ENCODE measurements at regions not wholly inside any gene's neighbourhood (a gene's known extent, or its start where the extent isn't known, plus 50 kb on each side); places are given as distances from the start of the nearest gene placed in this dataset.

- no peak overlapping the region for H3K27ac Mint-ChIP-seq
- H3K4me1 Mint-ChIP-seq (ENCODE audit: low read depth): no peaks in the 10 kb centered on the region
- DNase-seq (ENCODE audit: low spot score): no peak
- no peaks in the 10 kb centered on the region for H3K27me3 Mint-ChIP-seq (ENCODE audit: low read depth)
- intact Hi-C loops (cut with micrococcal nuclease): loop anchor here (2.0 kb wide), 1 partner anchor 989 kb away; no protein-coding TSS in a partner anchor
- no peaks in the 10 kb centered on the region for H3K36me3 Mint-ChIP-seq (ENCODE audit: low read depth)
- H3K4me3 Mint-ChIP-seq (ENCODE audit: low read depth): no peak overlapping the region
- H3K9me3 Mint-ChIP-seq: no peaks in the 10 kb centered on the region
Observed at GRCh38 chr4:114383721-114384120, 214.9 kb upstream of the UGT8 start.

GRCh38 chr4:114384629-114385028 lies 214.0 kb upstream of the UGT8 start:
- H3K4me3 Mint-ChIP-seq (ENCODE audit: low read depth): no peak overlapping the region
- no peaks in the 10 kb centered on the region for H3K27me3 Mint-ChIP-seq (ENCODE audit: low read depth)
- H3K36me3 Mint-ChIP-seq (ENCODE audit: low read depth): no peaks in the 10 kb centered on the region
- H3K27ac Mint-ChIP-seq: no peak overlapping the region
- intact Hi-C loops (cut with micrococcal nuclease): loop anchor here (2.0 to 5.0 kb wide), 2 partner anchors 423 to 990 kb away; no protein-coding TSS in a partner anchor
- no peaks in the 10 kb centered on the region for H3K4me1 Mint-ChIP-seq (ENCODE audit: low read depth)
- DNase-seq (ENCODE audit: low spot score): no peak
- H3K9me3 Mint-ChIP-seq: no peaks in the 10 kb centered on the region

DNA sequence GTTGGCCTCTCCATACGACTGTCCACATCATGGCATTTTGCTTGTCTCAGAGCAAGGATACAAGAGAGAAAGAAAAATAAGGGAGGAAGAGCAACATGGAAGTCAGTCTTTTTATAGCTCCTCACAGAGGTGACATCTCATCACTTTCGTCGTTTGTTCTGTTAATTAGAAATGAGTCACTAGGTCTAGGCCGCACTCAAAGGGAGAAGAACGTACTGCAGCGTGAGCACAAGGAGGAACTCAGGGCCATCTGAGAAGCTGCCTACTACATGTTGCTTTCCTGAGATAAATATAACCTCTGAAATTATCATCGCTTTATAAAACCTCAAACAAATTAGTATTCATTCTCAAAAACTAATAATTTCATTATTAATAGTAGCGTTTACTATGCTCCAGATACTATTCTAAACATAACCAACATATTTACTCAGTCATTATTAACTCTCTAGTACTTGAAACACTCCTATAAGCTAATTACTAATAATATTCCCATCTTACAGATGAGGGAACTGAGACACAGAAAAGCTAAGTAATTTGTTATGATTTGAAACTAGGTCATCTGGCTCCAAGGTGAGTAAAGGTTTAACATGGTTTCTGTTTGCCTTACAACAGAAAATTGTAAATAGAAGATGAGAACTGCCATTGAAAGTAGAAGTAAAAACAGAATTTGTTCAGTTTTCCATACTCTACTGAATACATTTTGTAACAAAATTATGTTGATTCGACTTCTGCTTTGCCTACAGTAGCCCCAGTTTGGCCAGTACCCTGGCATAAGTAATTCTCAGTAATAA lies 213.2 kb upstream of the UGT8 start:
- DNase-seq (ENCODE audit: low spot score): no peak
- intact Hi-C loops (cut with micrococcal nuclease): loop anchor here (2.0 to 5.0 kb wide), 2 partner anchors 422 to 991 kb away; no protein-coding TSS in a partner anchor
- no peaks in the 10 kb centered on the region for H3K4me1 Mint-ChIP-seq (ENCODE audit: low read depth)
- H3K36me3 Mint-ChIP-seq (ENCODE audit: low read depth): no peaks in the 10 kb centered on the region
- H3K4me3 Mint-ChIP-seq (ENCODE audit: low read depth): no peak overlapping the region
- no peaks in the 10 kb centered on the region for H3K27me3 Mint-ChIP-seq (ENCODE audit: low read depth)
- H3K9me3 Mint-ChIP-seq: no peaks in the 10 kb centered on the region
- no peak overlapping the region for H3K27ac Mint-ChIP-seq

- H3K4me1 Mint-ChIP-seq (ENCODE audit: low read depth): no peaks in the 10 kb centered on the region
- intact Hi-C loops (cut with micrococcal nuclease): loop anchor here (2.0 to 5.0 kb wide), 3 partner anchors 272 to 421 kb away; no protein-coding TSS in a partner anchor
- peaks cover 3% of the 10 kb centered on the region for H3K27me3 Mint-ChIP-seq (ENCODE audit: low read depth)
- H3K36me3 Mint-ChIP-seq (ENCODE audit: low read depth): no peaks in the 10 kb centered on the region
- no peak overlapping the region for H3K27ac Mint-ChIP-seq
- no peak for DNase-seq (ENCODE audit: low spot score)
- no peaks in the 10 kb centered on the region for H3K9me3 Mint-ChIP-seq
- H3K4me3 Mint-ChIP-seq (ENCODE audit: low read depth): no peak overlapping the region
Observed at GRCh38 chr4:114386637-114387233, 211.9 kb upstream of the UGT8 start.

DNA sequence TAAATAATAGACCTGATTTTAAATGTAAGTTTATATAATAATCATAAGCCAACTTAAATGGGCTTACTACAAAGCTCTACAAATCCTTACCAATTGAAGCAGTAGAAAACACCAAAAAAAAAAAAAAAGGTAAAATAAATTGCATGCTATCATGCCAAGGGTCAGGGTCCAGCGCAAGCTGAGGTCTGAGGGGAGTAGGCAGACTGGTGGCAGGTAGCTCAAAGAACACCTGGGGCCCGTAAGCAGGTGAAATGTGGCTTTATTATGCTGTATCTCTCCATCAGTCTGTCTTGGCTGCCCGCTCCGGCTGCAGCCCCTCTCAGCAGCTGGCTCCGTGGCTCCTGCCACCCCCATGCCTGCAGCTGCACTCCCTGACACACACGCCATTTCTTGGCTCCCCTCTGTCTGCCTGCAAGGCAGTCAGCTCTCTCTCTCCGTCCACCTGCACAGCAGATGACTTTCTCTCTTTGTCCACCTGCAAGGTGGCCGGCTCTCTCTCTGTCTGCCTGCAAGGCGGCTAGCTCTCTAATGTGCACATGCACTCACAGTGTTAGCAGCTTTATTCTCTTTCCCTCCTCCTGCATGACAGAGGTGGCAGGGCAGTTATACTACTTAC lies 209.4 kb upstream of the UGT8 start:
- intact Hi-C loops (cut with micrococcal nuclease): loop anchor here (5.0 kb wide), 1 partner anchor 418 kb away; no protein-coding TSS in a partner anchor
- peaks cover 4% of the 10 kb centered on the region for H3K27me3 Mint-ChIP-seq (ENCODE audit: low read depth)
- H3K9me3 Mint-ChIP-seq: no peaks in the 10 kb centered on the region
- no peak for DNase-seq (ENCODE audit: low spot score)
- H3K36me3 Mint-ChIP-seq (ENCODE audit: low read depth): no peaks in the 10 kb centered on the region
- no peak overlapping the region for H3K4me3 Mint-ChIP-seq (ENCODE audit: low read depth)
- no peak overlapping the region for H3K27ac Mint-ChIP-seq
- H3K4me1 Mint-ChIP-seq (ENCODE audit: low read depth): no peaks in the 10 kb centered on the region

DNA sequence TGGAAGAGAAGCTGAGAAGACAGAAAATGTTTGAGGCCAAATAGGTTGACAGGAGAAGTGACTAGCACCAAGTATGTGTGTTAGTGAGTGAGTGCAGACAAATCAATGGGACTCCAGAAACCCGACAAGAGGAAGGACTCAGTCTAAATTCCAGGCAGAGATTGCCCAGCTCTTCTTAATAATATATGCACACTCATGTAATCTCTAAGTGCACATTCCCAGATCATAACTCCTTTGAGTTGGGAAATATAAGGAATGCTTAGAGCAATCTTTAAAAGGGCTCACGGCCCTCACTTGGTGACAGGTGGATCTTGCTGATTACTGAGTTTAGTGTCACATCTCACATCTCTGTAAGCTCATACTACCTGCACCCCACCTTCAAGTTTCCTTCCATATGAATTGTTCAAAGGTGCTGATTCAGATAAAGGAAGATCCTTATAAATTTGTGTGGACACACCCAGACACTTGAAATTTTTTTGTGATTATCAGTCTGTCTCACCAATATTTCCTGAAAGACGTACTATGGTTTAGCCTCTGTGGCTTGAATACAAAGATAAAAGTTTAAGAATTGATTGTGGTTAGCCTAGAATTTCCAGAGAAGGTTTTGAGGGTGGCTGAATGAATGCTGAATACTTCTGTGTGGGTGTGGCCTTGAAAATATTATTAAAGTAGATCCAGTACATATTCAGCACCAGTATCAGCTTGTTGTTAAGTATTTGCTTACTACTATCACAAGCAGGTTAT lies 205.1 kb upstream of the UGT8 start:
- DNase-seq (ENCODE audit: low spot score): no peak
- H3K9me3 Mint-ChIP-seq: no peaks in the 10 kb centered on the region
- H3K4me3 Mint-ChIP-seq (ENCODE audit: low read depth): no peak overlapping the region
- H3K4me1 Mint-ChIP-seq (ENCODE audit: low read depth): peaks cover 2% of the 10 kb centered on the region
- H3K36me3 Mint-ChIP-seq (ENCODE audit: low read depth): no peaks in the 10 kb centered on the region
- H3K27ac Mint-ChIP-seq: no peak overlapping the region
- intact Hi-C loops (cut with micrococcal nuclease): no loop called here
- H3K27me3 Mint-ChIP-seq (ENCODE audit: low read depth): peaks cover 7% of the 10 kb centered on the region

GRCh38 chr4:114396808-114397207 lies 201.8 kb upstream of the UGT8 start:
- H3K27me3 Mint-ChIP-seq (ENCODE audit: low read depth): peaks cover 3% of the 10 kb centered on the region
- no peak overlapping the region for H3K4me3 Mint-ChIP-seq (ENCODE audit: low read depth)
- H3K4me1 Mint-ChIP-seq (ENCODE audit: low read depth): peaks cover 2% of the 10 kb centered on the region
- H3K9me3 Mint-ChIP-seq: no peaks in the 10 kb centered on the region
- no peak for DNase-seq (ENCODE audit: low spot score)
- no peaks in the 10 kb centered on the region for H3K36me3 Mint-ChIP-seq (ENCODE audit: low read depth)
- no peak overlapping the region for H3K27ac Mint-ChIP-seq
- intact Hi-C loops (cut with micrococcal nuclease): no loop called here

- intact Hi-C loops (cut with micrococcal nuclease): no loop called here
- H3K4me3 Mint-ChIP-seq (ENCODE audit: low read depth): no peak overlapping the region
- H3K9me3 Mint-ChIP-seq: no peaks in the 10 kb centered on the region
- H3K27me3 Mint-ChIP-seq (ENCODE audit: low read depth): peaks cover 3% of the 10 kb centered on the region
- H3K36me3 Mint-ChIP-seq (ENCODE audit: low read depth): no peaks in the 10 kb centered on the region
- peaks cover 2% of the 10 kb centered on the region for H3K4me1 Mint-ChIP-seq (ENCODE audit: low read depth)
- no peak overlapping the region for H3K27ac Mint-ChIP-seq
- DNase-seq (ENCODE audit: low spot score): no peak
Observed at GRCh38 chr4:114398410-114398809, 200.2 kb upstream of the UGT8 start.

DNA sequence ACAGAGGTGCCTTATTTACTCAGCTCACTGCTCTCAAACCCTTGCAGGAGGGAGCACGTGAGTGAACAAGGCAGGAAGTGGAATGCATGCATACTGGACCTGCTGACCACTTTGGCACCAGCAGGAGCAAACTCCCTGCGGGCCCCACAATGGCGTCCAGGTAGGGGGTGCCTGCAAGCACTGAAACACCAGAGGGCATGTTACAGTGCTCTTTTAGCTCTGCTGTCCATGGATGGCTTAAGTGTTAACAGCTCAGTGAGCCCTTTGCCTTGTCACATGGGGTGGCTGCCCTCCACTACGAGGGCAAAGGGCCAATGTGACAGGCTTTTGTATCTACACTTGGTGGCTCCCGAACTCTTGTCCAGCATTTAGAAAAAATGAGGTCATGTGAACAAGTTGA lies 199.5 kb upstream of the UGT8 start:
- intact Hi-C loops (cut with micrococcal nuclease): no loop called here
- Mint-ChIP-seq H3K9me3 (peaks cover under 1% of the 10 kb centered on the region), H3K4me1 (ENCODE audit: low read depth) (peaks cover 2% of the 10 kb centered on the region), H3K27ac (no peak overlapping the region), H3K36me3 (ENCODE audit: low read depth) (no peaks in the 10 kb centered on the region), H3K27me3 (ENCODE audit: low read depth) (peaks cover 3% of the 10 kb centered on the region), H3K4me3 (ENCODE audit: low read depth) (no peak overlapping the region)
- DNase-seq (ENCODE audit: low spot score): no peak

GRCh38 chr4:114400531-114400930 lies 198.1 kb upstream of the UGT8 start:
- no peak for DNase-seq (ENCODE audit: low spot score)
- Mint-ChIP-seq H3K36me3 (ENCODE audit: low read depth) (no peaks in the 10 kb centered on the region), H3K27ac (no peak overlapping the region), H3K4me3 (ENCODE audit: low read depth) (no peak overlapping the region), H3K4me1 (ENCODE audit: low read depth) (peaks cover 2% of the 10 kb centered on the region), H3K9me3 (peaks cover 4% of the 10 kb centered on the region), H3K27me3 (ENCODE audit: low read depth) (peaks cover 3% of the 10 kb centered on the region)
- intact Hi-C loops (cut with micrococcal nuclease): no loop called here

GRCh38 chr4:114401483-114401882 lies 197.1 kb upstream of the UGT8 start:
- Mint-ChIP-seq H3K4me3 (ENCODE audit: low read depth) (no peak overlapping the region), H3K27ac (no peak overlapping the region), H3K27me3 (ENCODE audit: low read depth) (peaks cover 2% of the 10 kb centered on the region), H3K4me1 (ENCODE audit: low read depth) (peaks cover 2% of the 10 kb centered on the region), H3K36me3 (ENCODE audit: low read depth) (no peaks in the 10 kb centered on the region), H3K9me3 (peaks cover 4% of the 10 kb centered on the region)
- no peak for DNase-seq (ENCODE audit: low spot score)
- intact Hi-C loops (cut with micrococcal nuclease): no loop called here

DNA sequence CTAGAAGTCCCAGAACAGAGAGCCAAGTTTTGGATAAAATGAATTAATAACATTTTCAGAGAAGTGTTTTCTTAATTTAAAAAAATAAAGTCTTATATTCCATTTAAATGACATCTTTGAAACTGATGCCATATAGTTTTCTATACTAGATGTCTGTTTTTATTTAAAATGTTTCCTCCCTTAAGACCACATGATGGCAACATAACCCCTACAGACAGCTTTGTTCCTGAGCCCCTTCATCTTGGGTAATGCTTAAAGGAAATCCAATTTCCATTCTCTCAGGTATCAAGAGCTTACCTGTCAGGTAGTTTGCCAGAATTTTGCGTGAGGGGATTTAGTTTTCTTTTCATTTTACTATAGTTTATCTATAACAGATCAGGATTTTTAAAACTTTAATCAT lies 181.4 kb upstream of the UGT8 start:
- Mint-ChIP-seq H3K4me1 (ENCODE audit: low read depth) (no peaks in the 10 kb centered on the region), H3K9me3 (no peaks in the 10 kb centered on the region), H3K4me3 (ENCODE audit: low read depth) (no peak overlapping the region), H3K27me3 (ENCODE audit: low read depth) (no peaks in the 10 kb centered on the region), H3K36me3 (ENCODE audit: low read depth) (no peaks in the 10 kb centered on the region), H3K27ac (no peak overlapping the region)
- intact Hi-C loops (cut with micrococcal nuclease): no loop called here
- no peak for DNase-seq (ENCODE audit: low spot score)
